Heart right ventricle (tissue), 16 donors: ENCODE measurements at regions not wholly inside any gene's neighbourhood (a gene's known extent, or its start where the extent isn't known, plus 50 kb on each side); places are given as distances from the start of the nearest gene placed in this dataset.
"Not testable (repeated sequence)": the region's sequence is repeated elsewhere in the genome, so short reads cannot be mapped to it uniquely, and the experiment has no call there.

Experiments used
- ATAC-seq, 8 donors: fragments of 200-7000 bp; cut with Tn5 transposase; one replicate each; pipeline ENCODE4 v1.9.1; 2020; ENCODE audit warnings: mild to moderate bottlenecking in 8 of 8, moderate library complexity in 8 of 8, moderate number of reproducible peaks in 1 of 8
- DNase-seq, 2 donors: peaks; one replicate each; pipeline ENCODE4 v3.0.0-alpha.2; 2020
- H3K27ac ChIP-seq, 10 donors: fragments of 200-600 bp; sonication (generic) in 2 of 10; one replicate each; pipeline versions ENCODE4 v1.5.0 to v1.8.0; 2020 to 2022; ENCODE audit warnings: mild to moderate bottlenecking in 3 of 10
- H3K27me3 ChIP-seq, 7 donors: fragments of 200-600 bp; one replicate each; pipeline ENCODE4 v1.8.0; 2021 to 2022; ENCODE audit warnings: mild to moderate bottlenecking in 2 of 7
- H3K36me3 ChIP-seq, 9 donors: fragments of 200-600 bp; sonication (generic) in 1 of 9; one replicate each; pipeline versions ENCODE4 v1.5.0 to v1.8.0; 2020 to 2022; ENCODE audit warnings: mild to moderate bottlenecking in 2 of 9
- H3K4me1 ChIP-seq, 9 donors: fragments of 200-600 bp; sonication (generic) in 1 of 9; one replicate each; pipeline versions ENCODE4 v1.5.0 to v1.8.0; 2020 to 2022; ENCODE audit warnings: mild to moderate bottlenecking in 4 of 9
- H3K4me3 ChIP-seq, 10 donors: fragments of 200-600 bp; sonication (generic) in 2 of 10; one replicate each; pipeline versions ENCODE4 v1.5.0 to v1.8.0; 2020 to 2022; ENCODE audit warnings: mild to moderate bottlenecking in 7 of 10, moderate library complexity in 2 of 10
- H3K9me3 ChIP-seq, 11 donors: fragments of 200-600 bp in 10 of 11; sonication (generic) in 2 of 11; one replicate each; pipeline versions ENCODE4 v1.5.0 to v1.8.0; 2013 to 2022; ENCODE audit warnings: mild to moderate bottlenecking in 2 of 11, control low read depth in 1 of 11, moderate library complexity in 1 of 11
- CTCF ChIP-seq, 9 donors: fragments of 200-600 bp; sonication (generic) in 2 of 9; IDR thresholded peaks; one replicate each; pipeline versions ENCODE4 v1.5.0 to v1.8.0; 2021 to 2022; ENCODE audit warnings: antibody characterized with exemption in 9 of 9, mild to moderate bottlenecking in 5 of 9, moderate library complexity in 1 of 9
- WGBS, 2 donors: extraction: QIAGEN DNeasy Blood & Tissue Kit; methylation state at CpG; one replicate each; pipeline ENCODE4 v1.1.7; 2013; ENCODE audit warnings: inconsistent platforms in 1 of 2; 5-methylcytosine and 5-hydroxymethylcytosine counted together
- intact Hi-C, 10 donors: fragments of 100-400 bp; cut with DNase I; formaldehyde crosslinking; loops; one replicate each; pipeline versions ENCODE4 v1.11.1 to v1.14.2; 2022
- donor health status: Arrhythmogenic right ventricular cardiomyopathy.
- donor health status: ischemic (EF 13 %, LVEDD 7.1; RV severe dilation, severe dysfunction).
- donor health status: healthy with polysubstance abuse.
- donor health status: DM: no; HTN: yes; CAD: no.
- donor health status: DM: no; HTN: no; CAD: no.
- donor health status: ischemic (EF 25% LVEDD 6.9; RV normal size, moderate dysfunction).
- donor health status: ischemic (EF 25% LVEDD 5.7; RV mildly dilated, moderate dysfunction).
- donor health status: healthy.
- donor health status: DM: yes; HTN: yes; CAD: no.
- donor health status: Ischemic cardiomyopathy.
- donor health status: ischemic (EF 35%, LVEDD 5.7; RV mildly dilated, moderate dysfunction).
- donor health status: nonischemic (EF 11% LVEDD 7.7; RV severe dilation, severe dysfunction).
- donor health status: DM: yes; HTN: yes; CAD: no.
- donor health status: PGD.
- donor health status: ischemic (EF 29% LVEDD 5.4; RV normal size, mild dysfunction).
- donor health status: nonischemic (EF 23%, LVEDD 6.1; RV moderate dilation, normal function).

GRCh38 chr2:144975881-144976280 lies 456.0 kb upstream of the ZEB2 start:
- H3K36me3 ChIP-seq, result no peaks in the 10 kb centered on the region
- TF ChIP-seq CTCF (IDR thresholded peaks at IDR 0.05), result no peak
- no peak overlapping the region for H3K27ac ChIP-seq
- intact Hi-C loops, result no loop called here
- peaks cover 0 to 7% (median 0%) of the 10 kb centered on the region in 11 donors for H3K9me3 ChIP-seq
- H3K4me3 ChIP-seq, result no peak overlapping the region
- ATAC-seq, result no peak
- H3K4me1 ChIP-seq, result no peaks in the 10 kb centered on the region
- 88 to 92% methylated on average over 3 of the region's 3 CpGs for WGBS, 2 donors
- no peak for DNase-seq
- no peaks in the 10 kb centered on the region for H3K27me3 ChIP-seq

- H3K27me3 ChIP-seq, result no peaks in the 10 kb centered on the region
- no peak for ATAC-seq
- H3K4me3 ChIP-seq, result no peak overlapping the region
- 79 to 82% methylated on average over 3 of the region's 3 CpGs for WGBS, 2 donors
- intact Hi-C loops, result no loop called here
- H3K4me1 ChIP-seq, result no peaks in the 10 kb centered on the region
- peaks cover 0 to 17% (median 0%) of the 10 kb centered on the region in 11 donors for H3K9me3 ChIP-seq
- no peak for DNase-seq
- no peak overlapping the region for H3K27ac ChIP-seq
- TF ChIP-seq CTCF (IDR thresholded peaks at IDR 0.05), result no peak
- no peaks in the 10 kb centered on the region for H3K36me3 ChIP-seq
Observed at GRCh38 chr2:144972676-144973075, 452.8 kb upstream of the ZEB2 start.

GRCh38 chr2:144971786-144972335 lies 451.9 kb upstream of the ZEB2 start:
- Histone ChIP-seq H3K27ac (no peak overlapping the region), H3K27me3 (no peaks in the 10 kb centered on the region), H3K36me3 (no peaks in the 10 kb centered on the region), H3K9me3 (peaks cover 0 to 17% (median 0%) of the 10 kb centered on the region in 11 donors), H3K4me1 (no peaks in the 10 kb centered on the region), H3K4me3 (no peak overlapping the region)
- TF ChIP-seq CTCF (IDR thresholded peaks at IDR 0.05), result no peak
- DNase-seq, result no peak
- intact Hi-C loops, result no loop called here
- WGBS, 2 donors, result 81% methylated on average over 6 of the region's 6 CpGs
- no peak for ATAC-seq

- H3K9me3 ChIP-seq, result peaks cover 0 to 28% (median 1%) of the 10 kb centered on the region in 11 donors
- H3K4me1 ChIP-seq, H3K36me3 ChIP-seq, intact Hi-C loops, ATAC-seq, H3K27ac ChIP-seq, H3K4me3 ChIP-seq, H3K27me3 ChIP-seq, DNase-seq: not testable (repeated sequence)
- 84 to 86% methylated on average over 1 of the region's 1 CpG for WGBS, 2 donors
Observed at GRCh38 chr2:144970410-144970809, 450.5 kb upstream of the ZEB2 start.

- ATAC-seq, H3K27me3 ChIP-seq, H3K4me1 ChIP-seq, DNase-seq, H3K36me3 ChIP-seq, H3K27ac ChIP-seq, intact Hi-C loops, H3K4me3 ChIP-seq: not testable (repeated sequence)
- 85 to 89% methylated on average over 1 of the region's 1 CpG for WGBS, 2 donors
- peaks cover 0 to 37% (median 2%) of the 10 kb centered on the region in 11 donors for H3K9me3 ChIP-seq
Observed at GRCh38 chr2:144969564-144969963, 449.6 kb upstream of the ZEB2 start.
